ENCODE measurements at regions not wholly inside any gene's neighbourhood (a gene's known extent, or its start where the extent isn't known, plus 50 kb on each side); places are given as distances from the start of the nearest gene placed in this dataset.

DNA sequence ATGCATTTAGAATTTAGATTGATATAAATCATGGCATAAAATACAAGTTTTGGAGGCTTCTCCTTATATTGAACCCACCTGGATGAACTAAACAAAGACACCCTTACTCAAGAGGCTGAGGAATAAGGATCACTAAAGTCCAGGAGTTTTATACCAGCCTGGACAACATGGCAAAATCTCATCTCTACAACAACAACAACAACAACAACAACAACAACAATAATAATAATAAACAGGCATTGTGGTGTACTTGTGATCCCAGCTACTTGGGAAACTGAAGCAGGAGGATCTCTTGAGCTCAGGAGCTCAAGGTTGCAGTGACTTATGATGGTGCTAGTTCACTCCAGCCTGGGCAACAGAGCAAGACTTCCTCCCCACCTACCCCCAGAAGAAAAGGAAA lies 558.0 kb downstream of the TOX3 start:
- TF ChIP-seq, protein P1, sequence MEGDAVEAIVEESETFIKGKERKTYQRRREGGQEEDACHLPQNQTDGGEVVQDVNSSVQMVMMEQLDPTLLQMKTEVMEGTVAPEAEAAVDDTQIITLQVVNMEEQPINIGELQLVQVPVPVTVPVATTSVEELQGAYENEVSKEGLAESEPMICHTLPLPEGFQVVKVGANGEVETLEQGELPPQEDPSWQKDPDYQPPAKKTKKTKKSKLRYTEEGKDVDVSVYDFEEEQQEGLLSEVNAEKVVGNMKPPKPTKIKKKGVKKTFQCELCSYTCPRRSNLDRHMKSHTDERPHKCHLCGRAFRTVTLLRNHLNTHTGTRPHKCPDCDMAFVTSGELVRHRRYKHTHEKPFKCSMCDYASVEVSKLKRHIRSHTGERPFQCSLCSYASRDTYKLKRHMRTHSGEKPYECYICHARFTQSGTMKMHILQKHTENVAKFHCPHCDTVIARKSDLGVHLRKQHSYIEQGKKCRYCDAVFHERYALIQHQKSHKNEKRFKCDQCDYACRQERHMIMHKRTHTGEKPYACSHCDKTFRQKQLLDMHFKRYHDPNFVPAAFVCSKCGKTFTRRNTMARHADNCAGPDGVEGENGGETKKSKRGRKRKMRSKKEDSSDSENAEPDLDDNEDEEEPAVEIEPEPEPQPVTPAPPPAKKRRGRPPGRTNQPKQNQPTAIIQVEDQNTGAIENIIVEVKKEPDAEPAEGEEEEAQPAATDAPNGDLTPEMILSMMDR (IDR thresholded peaks at IDR 0.05) = no peak
- no peak for TF ChIP-seq POLR2A (IDR thresholded peaks at IDR 0.05)

Measured in breast epithelium (tissue), 3 donors.